COLO829 (cell line): ENCODE measurements at regions not wholly inside any gene's neighbourhood (a gene's known extent, or its start where the extent isn't known, plus 50 kb on each side); places are given as distances from the start of the nearest gene placed in this dataset.
"Not testable (repeated sequence)": the region's sequence is repeated elsewhere in the genome, so short reads cannot be mapped to it uniquely, and the experiment has no call there.

Experiments used
- DNase-seq: peaks from one replicate; pipeline ENCODE4 v3.0.0; 2012; ENCODE audit warnings: low spot score

DNA sequence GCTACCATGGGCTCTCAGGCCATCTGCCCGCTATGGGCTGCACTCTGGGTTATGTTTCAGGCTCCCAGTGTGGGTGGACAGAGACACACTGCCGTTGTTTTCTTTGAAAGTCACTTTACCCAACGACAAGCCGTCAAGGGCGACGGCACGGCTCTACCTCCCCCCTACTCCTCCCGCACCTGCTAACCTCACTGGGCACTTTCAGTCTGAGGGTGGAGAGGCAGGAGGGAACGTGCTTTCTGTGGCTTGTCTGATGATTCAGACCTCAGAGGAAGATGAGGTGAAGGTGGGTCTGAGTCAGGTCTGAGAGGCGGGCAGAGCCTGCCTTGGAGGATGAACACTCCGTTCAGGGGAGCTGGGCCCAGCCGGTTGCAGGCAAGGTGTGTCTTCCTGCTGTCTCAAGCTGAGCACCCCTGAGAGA, 147.6 kb upstream of the HDAC4 start:
- DNase-seq = no peak

DNA sequence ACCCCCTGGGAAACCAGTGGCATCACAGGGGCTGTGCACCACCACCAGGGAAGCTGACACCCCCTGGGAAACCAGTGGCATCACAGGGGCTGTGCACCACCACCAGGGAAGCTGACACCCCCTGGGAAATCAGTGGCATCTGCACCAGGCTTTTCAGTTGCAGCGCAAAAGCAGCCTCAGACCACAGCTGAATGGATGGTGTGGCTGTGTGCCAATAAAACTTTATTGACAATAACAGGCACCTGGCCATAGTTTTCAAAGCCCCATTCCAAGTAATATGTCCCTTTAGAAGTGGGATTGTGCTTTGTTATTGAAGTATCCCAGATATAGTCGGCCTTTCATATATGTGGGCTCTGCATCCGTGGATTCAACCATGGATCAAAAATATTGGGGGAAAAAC, 146.3 kb upstream of the HDAC4 start:
- DNase-seq = not testable (repeated sequence)

DNA sequence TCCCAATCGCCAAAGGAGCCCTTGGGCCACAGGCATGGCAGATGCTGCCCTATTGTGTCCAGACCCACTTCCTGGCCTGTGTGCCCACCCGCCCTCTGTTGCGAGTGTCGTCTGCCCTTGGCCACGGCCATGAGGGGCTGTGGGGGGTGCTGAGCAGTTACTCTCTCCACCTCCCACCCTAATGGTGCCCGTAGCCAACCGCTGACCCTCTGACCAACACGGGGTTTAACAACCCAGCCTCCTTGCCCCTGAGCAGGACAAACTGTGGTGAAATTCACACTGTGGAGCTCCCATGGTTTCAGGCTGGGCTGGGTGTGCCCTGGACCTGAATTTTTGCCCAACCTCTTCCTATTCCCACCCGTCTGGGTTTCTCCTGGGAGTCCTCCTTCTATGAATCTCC, 145.7 kb upstream of the HDAC4 start:
- DNase-seq = no peak

- DNase-seq = no peak
Measured at GRCh38 chr2:239545741-239546392, 145.0 kb upstream of the HDAC4 start.

DNA sequence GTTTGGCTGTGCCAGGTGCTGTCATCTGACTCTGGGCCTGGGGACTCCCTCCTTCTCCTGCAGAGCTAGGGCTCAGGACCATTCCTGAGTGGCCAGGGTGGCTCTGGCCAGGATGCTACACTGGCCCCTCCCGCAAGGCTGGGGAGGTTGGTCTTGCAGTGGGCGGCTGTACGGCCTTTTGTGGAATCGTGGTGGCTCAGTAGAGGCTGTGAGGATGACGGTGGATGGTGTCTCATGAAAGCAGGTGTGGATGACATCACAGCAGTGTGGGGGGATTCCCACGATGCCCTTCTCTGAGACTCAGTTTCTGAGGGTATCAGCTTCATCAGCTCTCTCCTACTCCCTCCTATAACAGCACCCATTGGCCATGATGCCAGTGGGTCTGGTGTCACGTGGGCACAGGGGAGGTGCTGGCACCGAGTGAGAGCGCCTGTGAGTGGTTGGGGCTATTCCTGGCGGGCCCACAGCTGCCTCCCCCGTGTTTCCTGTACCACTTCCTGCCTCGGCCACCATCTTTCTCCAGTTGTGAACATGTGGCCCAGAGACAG, 144.2 kb upstream of the HDAC4 start:
- DNase-seq = no peak

GRCh38 chr2:239544143-239544917, 143.5 kb upstream of the HDAC4 start:
- DNase-seq = no peak

DNA sequence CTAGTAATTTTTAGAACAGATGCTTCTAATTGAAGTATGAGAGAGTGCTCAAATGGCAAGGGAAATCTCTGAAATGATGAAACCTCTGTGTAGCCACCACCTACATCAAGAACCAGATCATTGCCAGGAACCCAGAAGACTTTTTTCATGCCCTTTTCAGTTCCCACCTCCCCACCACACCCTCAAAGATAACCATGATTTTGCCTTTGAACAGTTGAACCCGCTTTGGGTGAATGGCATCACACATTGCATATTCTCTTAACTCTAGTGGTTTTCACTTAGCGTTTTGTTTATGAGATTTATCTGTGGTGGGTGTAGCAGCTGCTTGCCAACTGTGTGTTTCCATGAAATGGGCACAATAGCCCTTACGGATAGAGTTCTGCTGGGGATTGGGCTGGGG, 142.9 kb upstream of the HDAC4 start:
- DNase-seq = no peak

- DNase-seq = no peak
Measured at GRCh38 chr2:239540174-239540573, 139.4 kb upstream of the HDAC4 start.

DNA sequence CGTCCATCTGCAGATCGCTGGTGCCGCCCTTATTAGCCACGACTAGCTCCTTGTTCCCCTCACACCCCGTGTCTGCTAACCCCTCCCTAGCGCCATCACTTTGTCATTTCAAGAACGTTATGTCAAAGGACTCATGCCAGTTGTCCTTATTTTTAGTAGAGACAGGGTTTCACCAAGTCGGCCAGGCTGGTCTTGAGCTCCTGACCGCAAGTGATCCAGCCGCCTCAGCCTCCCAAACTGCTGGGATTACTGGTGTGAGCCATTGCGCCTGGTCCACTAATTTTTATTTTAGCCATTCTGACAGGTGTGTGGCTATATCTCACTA, 138.9 kb upstream of the HDAC4 start:
- no peak for DNase-seq

DNA sequence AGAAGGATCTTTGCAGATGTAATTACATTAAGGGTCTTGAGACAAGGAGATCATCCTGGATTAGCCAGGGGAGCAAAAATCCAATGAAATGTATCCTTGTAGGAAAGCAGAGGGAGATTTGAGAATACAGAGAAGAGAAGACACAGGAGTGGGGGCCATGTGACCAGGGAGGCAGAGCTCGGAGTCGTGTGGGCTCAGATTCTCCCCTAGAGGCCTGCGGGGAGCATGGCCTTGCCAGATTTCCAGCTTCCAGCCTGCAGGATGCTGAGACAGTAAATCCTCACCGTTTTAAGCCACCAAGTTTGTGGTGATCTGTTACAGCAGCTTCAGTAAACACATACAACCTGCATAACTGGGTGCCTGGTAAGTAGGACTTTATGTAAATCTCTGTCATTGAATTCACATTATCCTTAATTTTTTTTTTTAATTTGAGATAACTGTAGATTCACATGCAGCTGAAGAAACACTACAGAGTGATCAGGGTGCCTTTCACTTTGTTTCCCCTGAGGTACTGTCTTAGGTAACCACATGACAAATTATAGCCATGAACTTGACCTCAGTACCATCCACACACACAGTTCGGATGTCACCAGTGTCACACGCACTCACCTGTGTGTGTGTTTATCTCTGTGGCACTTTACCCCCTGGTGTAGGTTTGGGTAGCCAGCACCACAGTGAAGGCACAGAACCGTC, 138.4 kb upstream of the HDAC4 start:
- DNase-seq = no peak

DNA sequence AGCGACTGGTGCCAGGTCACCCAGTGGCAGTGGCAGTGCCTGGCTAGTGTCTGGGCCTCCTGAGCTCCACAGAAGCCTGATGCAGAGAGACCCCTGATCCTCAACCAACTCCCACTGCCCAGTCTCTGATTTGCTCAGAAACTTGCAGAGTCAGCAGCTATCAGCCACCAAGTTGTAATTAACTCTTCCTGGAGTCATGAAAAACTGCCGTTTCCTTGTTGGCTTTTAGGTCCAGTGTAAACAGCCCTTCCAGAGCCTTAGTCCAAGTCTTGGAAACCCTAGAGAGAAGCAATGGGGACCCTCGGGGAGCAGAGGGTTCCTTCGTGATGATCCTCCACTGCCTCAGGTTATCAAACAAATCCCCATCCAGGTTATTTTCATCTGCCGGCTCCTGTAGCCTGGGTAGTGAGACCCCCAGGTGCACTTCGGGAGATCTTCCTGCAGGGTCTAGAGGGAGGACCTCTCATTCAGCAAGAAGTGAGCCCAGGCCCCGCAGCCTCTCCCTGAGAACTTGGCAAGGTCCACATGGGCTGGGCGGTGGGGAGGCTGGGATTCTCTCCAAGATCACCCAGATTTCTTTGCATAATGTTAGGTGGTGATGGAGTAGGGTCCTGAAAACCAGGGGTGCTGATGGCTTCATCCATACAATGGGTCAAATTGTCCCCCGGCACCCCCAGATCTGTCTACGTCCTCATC, 137.7 kb upstream of the HDAC4 start:
- DNase-seq = no peak

GRCh38 chr2:239537633-239538356, 137.0 kb upstream of the HDAC4 start:
- DNase-seq = no peak

DNA sequence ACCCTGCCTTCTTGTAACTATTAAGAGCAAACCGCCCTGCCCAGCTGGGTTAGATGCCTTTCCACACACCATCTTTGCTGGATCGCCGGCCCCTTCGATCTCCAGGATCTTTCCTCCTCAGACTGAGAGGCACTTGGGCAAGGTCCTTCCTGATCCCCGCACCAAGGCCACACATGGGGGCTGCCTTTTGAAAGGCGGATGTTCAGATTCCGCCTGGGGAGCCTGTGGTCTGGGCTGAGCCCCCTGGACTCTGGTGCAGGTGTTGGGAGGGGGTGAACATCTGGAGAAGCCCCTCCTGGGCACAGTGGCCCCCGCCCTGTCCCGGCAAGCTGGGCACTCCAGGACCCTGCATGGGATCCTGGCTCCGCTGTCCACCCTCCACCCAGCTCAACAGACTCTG, 135.4 kb upstream of the HDAC4 start:
- no peak for DNase-seq

- DNase-seq = no peak
Measured at GRCh38 chr2:239535413-239536144, 134.8 kb upstream of the HDAC4 start.

DNA sequence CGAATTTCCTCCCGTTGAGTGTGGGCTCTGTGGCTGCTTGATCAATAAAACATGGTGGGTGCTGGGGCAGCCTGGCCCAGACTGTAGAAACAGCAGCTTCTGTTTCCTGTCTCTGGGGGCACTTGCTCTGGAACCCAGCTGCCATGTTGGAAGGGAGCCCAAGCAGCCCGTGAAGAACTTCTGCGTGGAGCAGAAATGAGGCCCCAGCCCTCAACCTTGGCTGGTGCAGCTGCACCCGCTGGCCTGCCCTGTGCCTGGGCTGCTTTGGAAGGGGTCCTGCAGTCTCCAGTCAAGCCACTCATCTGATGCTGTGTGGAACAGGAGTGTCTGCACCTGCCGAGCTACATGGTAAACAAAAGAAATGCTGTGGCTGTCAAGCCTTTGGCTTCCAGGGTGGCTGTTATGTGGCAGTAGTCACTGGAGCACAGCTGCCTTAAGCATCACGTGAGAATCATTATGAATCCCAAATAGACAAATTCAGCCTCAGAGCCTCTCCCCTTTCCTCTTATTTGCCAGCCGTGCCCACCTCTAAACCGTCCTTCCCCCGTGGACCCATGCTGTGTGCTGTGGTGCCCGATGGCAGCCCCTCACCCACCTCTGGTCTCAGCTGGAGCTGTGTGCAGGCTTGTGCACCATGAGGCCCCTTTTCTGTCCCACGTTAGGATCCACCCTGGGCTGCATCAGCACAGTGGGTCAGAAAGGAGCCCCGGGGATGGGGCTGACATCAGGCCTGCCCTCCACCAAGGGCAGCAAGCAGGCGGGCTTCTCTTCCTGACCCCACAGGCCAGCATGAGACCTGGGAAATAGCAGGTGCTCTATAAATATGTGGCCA, 134.0 kb upstream of the HDAC4 start:
- no peak for DNase-seq

DNA sequence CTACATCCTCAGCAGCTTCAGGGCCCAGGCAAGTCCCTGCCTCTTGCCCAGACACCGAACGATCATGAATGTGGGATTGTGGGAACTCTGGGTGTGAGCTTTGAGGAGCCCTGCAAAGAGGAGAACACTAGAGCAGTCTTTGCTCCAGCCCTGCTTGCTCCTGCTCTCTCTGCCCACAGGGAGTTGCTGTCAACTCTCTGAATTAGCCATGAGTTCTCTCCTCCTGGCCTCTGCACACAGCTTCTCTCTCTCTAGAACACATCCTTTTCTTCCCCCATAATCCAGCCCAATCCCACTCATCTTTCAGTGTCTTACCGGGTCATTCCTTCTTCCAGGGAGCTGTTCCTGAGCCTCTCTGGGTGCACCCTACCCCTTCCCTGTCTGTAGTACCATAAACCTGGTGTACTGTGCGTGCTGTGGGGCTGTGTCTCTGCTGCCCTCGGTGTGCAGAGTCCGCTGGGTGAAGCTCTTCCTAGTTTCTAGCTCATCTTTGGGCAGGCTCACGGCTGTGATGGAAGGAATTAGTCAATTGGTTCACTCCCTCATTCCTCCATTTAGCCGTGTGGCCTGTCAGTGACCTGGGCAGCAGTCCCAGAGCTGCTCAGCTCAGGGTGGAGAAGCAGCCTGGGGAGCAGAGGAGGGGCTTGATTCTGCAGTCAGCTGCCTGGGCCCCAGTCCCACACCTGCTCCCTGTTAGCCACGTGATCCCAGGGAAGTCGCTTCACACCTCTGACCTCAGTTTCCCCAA, 132.9 kb upstream of the HDAC4 start:
- no peak for DNase-seq

GRCh38 chr2:239532859-239533258, 132.0 kb upstream of the HDAC4 start:
- DNase-seq = no peak

- no peak for DNase-seq
Measured at GRCh38 chr2:239532250-239532649, 131.4 kb upstream of the HDAC4 start.

DNA sequence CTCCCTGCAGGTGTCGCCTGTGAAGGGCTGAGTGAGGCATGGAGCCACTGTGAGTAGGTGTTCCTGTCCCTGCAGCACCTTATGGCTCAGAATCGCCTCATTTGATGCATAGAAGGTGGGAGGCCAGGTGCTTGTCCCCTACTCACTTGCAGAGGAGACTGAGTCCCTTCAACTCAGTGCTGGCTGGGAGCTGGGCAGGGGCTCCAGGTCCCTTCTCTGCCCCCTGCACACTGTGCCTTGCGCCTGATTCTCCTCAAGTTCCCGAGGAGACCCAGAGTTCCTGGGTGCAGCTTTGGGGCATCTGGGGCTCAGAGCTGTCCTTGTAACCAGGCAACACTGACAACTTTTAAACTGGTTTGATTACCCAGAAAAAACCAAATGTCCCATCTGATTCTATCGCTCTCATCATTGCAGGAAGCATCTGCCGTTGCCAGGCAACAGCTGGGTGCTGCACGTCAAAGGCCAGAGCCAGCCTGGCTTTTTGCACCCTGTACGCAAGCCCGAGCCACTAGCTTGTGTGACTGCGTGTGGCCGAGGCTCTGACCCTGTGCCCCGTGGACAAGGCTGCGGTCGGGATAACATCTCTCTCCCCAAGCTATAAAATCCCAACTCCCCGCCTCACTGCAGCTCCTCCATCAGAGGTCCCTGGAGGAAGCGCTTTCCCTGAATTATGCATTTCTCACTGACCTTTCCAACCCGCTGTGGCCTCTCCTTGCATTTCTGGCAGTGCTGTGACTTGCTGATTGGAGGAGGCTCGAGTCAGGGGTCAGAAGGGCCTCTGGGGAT, 130.8 kb upstream of the HDAC4 start:
- DNase-seq = no peak
